Endothelial cell of umbilical vein (primary cell): ENCODE measurements at regions not wholly inside any gene's neighbourhood (a gene's known extent, or its start where the extent isn't known, plus 50 kb on each side); places are given as distances from the start of the nearest gene placed in this dataset.

Experiments
- BruUV-seq: library from RNA; stranded (reverse); fragments of 400-500 nt; replicated peaks from 2 replicates; lab custom pipeline; 2021; lab: Mats Ljungman, UMichigan
- CTCF ChIA-PET: fragments of 300-600, 350-600 bp; sonication (Branson Sonifier 250); formaldehyde crosslinking; loops from one replicate; lab custom pipeline; 2021; ENCODE audit warnings: antibody characterized with exemption, inconsistent platforms; lab: Charles Lee
- POLR2A ChIA-PET: fragments of 300-600, 350-600 bp; sonication (Branson Sonifier 250); formaldehyde crosslinking; loops from one replicate; lab custom pipeline; 2021; ENCODE audit warnings: antibody characterized with exemption, inconsistent platforms; lab: Charles Lee
- DNase-seq: peaks from one replicate; pipeline ENCODE4 v3.0.0-alpha.2; 2011; ENCODE audit warnings: low read depth, low spot score
- FAIRE-seq: peaks from 2 replicates; lab custom pipeline; 2011; peaks lifted over from hg19 to GRCh38; lab: Jason Lieb, UNC
- H2AFZ ChIP-seq: 2 replicates; pipeline ENCODE4 v1.6.0; 2012; ENCODE audit warnings: low read depth, low read length, control low read depth, inconsistent platforms
- H3K27ac ChIP-seq: 2 replicates; pipeline ENCODE4 v1.5.1; 2011; ENCODE audit warnings: low read depth, mild to moderate bottlenecking, control low read depth, low read length, moderate library complexity; ENCODE audit not compliant: insufficient read depth
- H3K27me3 ChIP-seq, 2 experiments: 2 replicates each; pipeline versions ENCODE4 v1.6.0 to v1.6.1; 2011; ENCODE audit warnings: low read length in 2 of 2, mixed read lengths in 1 of 2; ENCODE audit not compliant: control insufficient read depth in 2 of 2, insufficient read depth in 2 of 2
- H3K36me3 ChIP-seq, 2 experiments: 2 replicates in 1 of 2; 3 replicates in 1 of 2; pipeline ENCODE4 v1.5.1; 2011; ENCODE audit warnings: low read length in 2 of 2, mild to moderate bottlenecking in 1 of 2, moderate library complexity in 1 of 2; ENCODE audit not compliant: control insufficient read depth in 2 of 2, insufficient read depth in 2 of 2; ENCODE audit errors: extremely low read depth in 1 of 2
- H3K4me1 ChIP-seq: 3 replicates; pipeline ENCODE4 v1.5.1; 2011; ENCODE audit warnings: mild to moderate bottlenecking, low read length; ENCODE audit not compliant: control insufficient read depth, insufficient read depth; ENCODE audit errors: extremely low read depth
- H3K4me2 ChIP-seq: 2 replicates; pipeline ENCODE4 v1.6.1; 2011; ENCODE audit warnings: low read length, control low read depth, mixed read lengths; ENCODE audit not compliant: insufficient read depth
- H3K4me3 ChIP-seq, 3 experiments: fragments of 200-600 bp in 1 of 3; sonication (generic), shearing (Covaris generic) in 1 of 3; replicated peaks in 1 of 3; 2 replicates each; pipeline ENCODE4 v1.5.1; 2011 to 2016; ENCODE audit warnings: control low read depth in 3 of 3, low read length in 3 of 3, mild to moderate bottlenecking in 2 of 3, inconsistent platforms in 1 of 3, low read depth in 1 of 3, moderate library complexity in 1 of 3; ENCODE audit not compliant: insufficient read depth in 1 of 3
- H3K79me2 ChIP-seq: 2 replicates; pipeline ENCODE4 v1.6.0; 2012; ENCODE audit warnings: low read length, inconsistent platforms; ENCODE audit not compliant: control insufficient read depth, insufficient read depth
- H3K9ac ChIP-seq: replicated peaks from 2 replicates; pipeline ENCODE3; 2011; ENCODE audit warnings: low read length, control low read depth; ENCODE audit not compliant: insufficient read depth; ENCODE audit errors: extremely low read depth
- H3K9me1 ChIP-seq: replicated peaks from 3 replicates; pipeline ENCODE4 v1.6.0; 2011; ENCODE audit warnings: mild to moderate bottlenecking, low read length; ENCODE audit not compliant: control insufficient read depth, insufficient read depth; ENCODE audit errors: extremely low read depth
- H3K9me3 ChIP-seq: replicated peaks from 2 replicates; pipeline ENCODE4 v1.5.1; 2012; ENCODE audit warnings: low read length, inconsistent platforms; ENCODE audit not compliant: control insufficient read depth, insufficient read depth
- H4K20me1 ChIP-seq: replicated peaks from 2 replicates; pipeline ENCODE3; 2011; ENCODE audit warnings: mild to moderate bottlenecking, low read length; ENCODE audit not compliant: control insufficient read depth, insufficient read depth; ENCODE audit errors: extremely low read depth
- EZH2 ChIP-seq: IDR thresholded peaks from 2 replicates; pipeline ENCODE4 v1.6.1; 2012; ENCODE audit warnings: borderline replicate concordance, low read depth, mild to moderate bottlenecking, moderate library complexity, low read length, inconsistent platforms; ENCODE audit not compliant: severe bottlenecking
- FOS ChIP-seq: IDR thresholded peaks from 2 replicates; pipeline ENCODE4 v1.6.1; 2011; ENCODE audit warnings: mild to moderate bottlenecking, low read length, moderate library complexity, borderline replicate concordance; ENCODE audit not compliant: insufficient read depth
- GATA2 ChIP-seq: IDR thresholded peaks from 2 replicates; pipeline ENCODE4 v1.7.0; 2011; ENCODE audit warnings: low read depth, mild to moderate bottlenecking, moderate library complexity, mixed read lengths, low read length; ENCODE audit not compliant: insufficient read length, insufficient read depth
- JUN ChIP-seq: IDR thresholded peaks from 2 replicates; pipeline ENCODE4 v1.6.1; 2011; ENCODE audit warnings: borderline replicate concordance, low read depth; ENCODE audit not compliant: insufficient read length, insufficient read depth
- MYC ChIP-seq: IDR thresholded peaks from one replicate; pipeline ENCODE4 v1.6.1; 2011; ENCODE audit warnings: mild to moderate bottlenecking, low read depth, low read length
- POLR2A ChIP-seq: IDR thresholded peaks from 2 replicates; pipeline ENCODE4 v1.6.1; 2012; ENCODE audit warnings: low read depth, mild to moderate bottlenecking, control low read depth, low read length
- POLR2AphosphoS5 ChIP-seq: IDR thresholded peaks from 2 replicates; pipeline ENCODE4 v1.6.1; 2012; ENCODE audit warnings: low read depth, mild to moderate bottlenecking, control low read depth, low read length, moderate library complexity; ENCODE audit not compliant: insufficient read depth
- dilution Hi-C: fragments of 300-500 bp; cut with MboI; formaldehyde crosslinking; loops from one replicate; pipeline ENCODE4 v1.15.0; 2019; ENCODE audit warnings: low sequenced_read_pairs; ENCODE audit not compliant: extremely low pct_ligation_motif_present
- intact Hi-C: fragments of 100-400 bp; cut with micrococcal nuclease; formaldehyde crosslinking; loops from one replicate; pipeline ENCODE4 v1.10.0; 2022
- TF ChIP-seq, protein P1 (sequence below), 2 donors: IDR thresholded peaks; 1 replicate in 1 of 2; 2 replicates in 1 of 2; pipeline ENCODE4 v1.5.1; 2011; ENCODE audit warnings: low read length in 2 of 2, mild to moderate bottlenecking in 2 of 2, moderate library complexity in 2 of 2, control low read depth in 1 of 2, inconsistent platforms in 1 of 2, low read depth in 1 of 2; ENCODE audit not compliant: insufficient read depth in 1 of 2; ENCODE audit errors: extremely low read depth in 1 of 2
- TF ChIP-seq, protein P2 (sequence below): IDR thresholded peaks from 2 replicates; pipeline ENCODE4 v1.6.1; 2011; ENCODE audit not compliant: insufficient read depth, insufficient read length

DNA sequence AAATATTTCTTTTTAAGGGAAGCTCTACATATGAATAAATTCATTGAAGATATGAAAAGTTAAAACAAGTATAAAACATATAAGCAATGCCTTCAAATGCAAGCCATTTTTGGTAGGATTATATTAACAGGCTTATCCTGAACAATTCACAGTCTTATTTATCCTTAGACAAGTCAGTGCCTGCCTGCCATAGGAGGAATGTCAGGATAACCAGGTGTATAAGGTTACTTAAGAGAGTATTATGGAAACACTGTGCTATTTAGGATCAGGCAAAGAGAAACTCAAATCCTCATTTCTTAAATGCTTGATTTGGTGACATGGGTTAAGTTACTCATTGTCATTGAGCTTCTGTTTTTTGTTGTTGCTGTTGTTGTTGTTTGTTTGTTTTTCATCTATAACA lies 2029.9 kb upstream of the AGA start:
- FAIRE-seq, result no peak
- no peaks in the 10 kb centered on the region for H3K9me1 ChIP-seq
- no TSS peak for BruUV-seq
- H3K9ac ChIP-seq, result no peak overlapping the region
- H3K9me3 ChIP-seq, result no peaks in the 10 kb centered on the region
- no peaks in the 10 kb centered on the region for H3K79me2 ChIP-seq
- intact Hi-C loops, result no loop called here
- H3K36me3 ChIP-seq, result no peaks in the 10 kb centered on the region
- no peak overlapping the region for H3K4me2 ChIP-seq
- H3K4me3 ChIP-seq, result no peak overlapping the region
- ChIA-PET CTCF (no interaction called here), POLR2A (no interaction called here)
- no peak for DNase-seq
- no peaks in the 10 kb centered on the region for H3K27me3 ChIP-seq
- no peak overlapping the region for H2AFZ ChIP-seq
- H3K27ac ChIP-seq, result no peak overlapping the region
- no peak for TF ChIP-seq MYC
- no peak for TF ChIP-seq POLR2A
- TF ChIP-seq FOS, result no peak
- no peak for TF ChIP-seq POLR2AphosphoS5
- TF ChIP-seq, protein P1, sequence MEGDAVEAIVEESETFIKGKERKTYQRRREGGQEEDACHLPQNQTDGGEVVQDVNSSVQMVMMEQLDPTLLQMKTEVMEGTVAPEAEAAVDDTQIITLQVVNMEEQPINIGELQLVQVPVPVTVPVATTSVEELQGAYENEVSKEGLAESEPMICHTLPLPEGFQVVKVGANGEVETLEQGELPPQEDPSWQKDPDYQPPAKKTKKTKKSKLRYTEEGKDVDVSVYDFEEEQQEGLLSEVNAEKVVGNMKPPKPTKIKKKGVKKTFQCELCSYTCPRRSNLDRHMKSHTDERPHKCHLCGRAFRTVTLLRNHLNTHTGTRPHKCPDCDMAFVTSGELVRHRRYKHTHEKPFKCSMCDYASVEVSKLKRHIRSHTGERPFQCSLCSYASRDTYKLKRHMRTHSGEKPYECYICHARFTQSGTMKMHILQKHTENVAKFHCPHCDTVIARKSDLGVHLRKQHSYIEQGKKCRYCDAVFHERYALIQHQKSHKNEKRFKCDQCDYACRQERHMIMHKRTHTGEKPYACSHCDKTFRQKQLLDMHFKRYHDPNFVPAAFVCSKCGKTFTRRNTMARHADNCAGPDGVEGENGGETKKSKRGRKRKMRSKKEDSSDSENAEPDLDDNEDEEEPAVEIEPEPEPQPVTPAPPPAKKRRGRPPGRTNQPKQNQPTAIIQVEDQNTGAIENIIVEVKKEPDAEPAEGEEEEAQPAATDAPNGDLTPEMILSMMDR (IDR thresholded peaks at IDR 0.05; ENCODE audit: extremely low read depth in 1 of 2, insufficient read depth in 1 of 2, low read depth in 1 of 2, low read length in 2 of 2), result no peak
- TF ChIP-seq EZH2, result no peak
- H3K4me1 ChIP-seq, result no peaks in the 10 kb centered on the region
- no peaks in the 10 kb centered on the region for H4K20me1 ChIP-seq
- dilution Hi-C loops, result no loop called here

DNA sequence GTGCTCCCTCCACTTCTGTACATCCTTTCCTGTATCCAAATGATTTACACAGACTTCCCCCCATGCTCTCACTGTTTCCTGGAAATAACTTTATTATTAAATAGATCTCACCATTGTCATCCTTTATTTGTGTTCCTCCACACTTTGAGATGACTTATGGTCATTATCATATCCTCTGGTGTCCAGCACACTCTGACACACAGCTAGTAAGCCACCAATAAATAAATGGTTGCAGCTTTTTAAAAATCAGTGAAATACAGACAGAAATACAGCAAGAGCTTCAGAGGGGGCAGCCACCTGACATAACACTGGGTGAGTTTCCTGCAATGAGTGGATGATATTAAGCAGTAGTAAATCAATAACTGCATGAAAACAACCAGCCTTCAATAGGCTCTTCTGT lies 2036.4 kb upstream of the AGA start:
- no peak overlapping the region for H3K4me2 ChIP-seq
- no peak overlapping the region for H3K27ac ChIP-seq
- CTCF ChIA-PET, result no interaction called here
- FAIRE-seq (no peak), DNase-seq (no peak)
- H2AFZ ChIP-seq, result no peak overlapping the region
- TF ChIP-seq, protein P2, sequence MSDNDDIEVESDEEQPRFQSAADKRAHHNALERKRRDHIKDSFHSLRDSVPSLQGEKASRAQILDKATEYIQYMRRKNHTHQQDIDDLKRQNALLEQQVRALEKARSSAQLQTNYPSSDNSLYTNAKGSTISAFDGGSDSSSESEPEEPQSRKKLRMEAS, result no peak
- TF ChIP-seq POLR2AphosphoS5 (no peak), POLR2A (no peak), JUN (no peak), EZH2 (no peak), GATA2 (no peak), MYC (no peak)
- TF ChIP-seq, protein P1 (IDR thresholded peaks at IDR 0.05; ENCODE audit: extremely low read depth in 1 of 2, insufficient read depth in 1 of 2, low read depth in 1 of 2, low read length in 2 of 2), result no peak
- POLR2A ChIA-PET, result no interaction called here
- H3K79me2 ChIP-seq, result no peaks in the 10 kb centered on the region
- dilution Hi-C loops (no loop called here), intact Hi-C loops (no loop called here)
- no peaks in the 10 kb centered on the region for H3K9me1 ChIP-seq
- H3K36me3 ChIP-seq, result no peaks in the 10 kb centered on the region
- H3K4me3 ChIP-seq, result no peak overlapping the region
- no peaks in the 10 kb centered on the region for H3K4me1 ChIP-seq
- H3K9ac ChIP-seq, result no peak overlapping the region
- no peaks in the 10 kb centered on the region for H3K9me3 ChIP-seq
- no peaks in the 10 kb centered on the region for H3K27me3 ChIP-seq
- no peaks in the 10 kb centered on the region for H4K20me1 ChIP-seq
- BruUV-seq, result no TSS peak
